ENCODE measurements at regions not wholly inside any gene's neighbourhood (a gene's known extent, or its start where the extent isn't known, plus 50 kb on each side); places are given as distances from the start of the nearest gene placed in this dataset.

DNA sequence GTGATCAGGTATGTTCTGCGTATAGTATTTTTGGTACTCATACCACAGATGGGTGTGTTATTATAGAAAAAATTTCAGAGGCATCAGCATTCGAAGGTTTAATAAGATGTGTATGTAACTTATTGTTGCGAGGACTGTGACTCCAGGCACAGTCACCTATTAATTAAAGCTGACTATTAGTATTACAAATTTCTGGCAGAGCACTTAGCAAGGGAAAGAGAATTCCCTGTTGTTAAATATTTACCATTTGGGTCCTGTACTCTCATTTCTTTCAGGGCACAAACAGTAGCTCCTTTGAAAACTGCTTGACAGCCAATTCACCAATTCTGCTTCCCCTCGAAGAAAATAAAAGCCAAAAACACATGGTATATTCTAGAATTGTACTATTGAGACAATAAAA, 653.8 kb downstream of the ELAVL2 start:
- TF ChIP-seq, protein P1, sequence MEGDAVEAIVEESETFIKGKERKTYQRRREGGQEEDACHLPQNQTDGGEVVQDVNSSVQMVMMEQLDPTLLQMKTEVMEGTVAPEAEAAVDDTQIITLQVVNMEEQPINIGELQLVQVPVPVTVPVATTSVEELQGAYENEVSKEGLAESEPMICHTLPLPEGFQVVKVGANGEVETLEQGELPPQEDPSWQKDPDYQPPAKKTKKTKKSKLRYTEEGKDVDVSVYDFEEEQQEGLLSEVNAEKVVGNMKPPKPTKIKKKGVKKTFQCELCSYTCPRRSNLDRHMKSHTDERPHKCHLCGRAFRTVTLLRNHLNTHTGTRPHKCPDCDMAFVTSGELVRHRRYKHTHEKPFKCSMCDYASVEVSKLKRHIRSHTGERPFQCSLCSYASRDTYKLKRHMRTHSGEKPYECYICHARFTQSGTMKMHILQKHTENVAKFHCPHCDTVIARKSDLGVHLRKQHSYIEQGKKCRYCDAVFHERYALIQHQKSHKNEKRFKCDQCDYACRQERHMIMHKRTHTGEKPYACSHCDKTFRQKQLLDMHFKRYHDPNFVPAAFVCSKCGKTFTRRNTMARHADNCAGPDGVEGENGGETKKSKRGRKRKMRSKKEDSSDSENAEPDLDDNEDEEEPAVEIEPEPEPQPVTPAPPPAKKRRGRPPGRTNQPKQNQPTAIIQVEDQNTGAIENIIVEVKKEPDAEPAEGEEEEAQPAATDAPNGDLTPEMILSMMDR (IDR thresholded peaks at IDR 0.05) = no peak
- no peak for TF ChIP-seq EP300 (IDR thresholded peaks at IDR 0.05)
- no peak for TF ChIP-seq POLR2A (IDR thresholded peaks at IDR 0.05; ENCODE audit: low read depth)

All from esophagus muscularis mucosa (tissue), 4 donors.